GM12872 (cell line): ENCODE measurements at regions not wholly inside any gene's neighbourhood (a gene's known extent, or its start where the extent isn't known, plus 50 kb on each side); places are given as distances from the start of the nearest gene placed in this dataset.

ENCODE experiments used
- CTCF ChIP-seq: IDR thresholded peaks from 3 replicates; pipeline ENCODE4 v1.5.1; 2011; ENCODE audit warnings: low read depth, mild to moderate bottlenecking, low read length, moderate library complexity; ENCODE audit not compliant: insufficient read depth

GRCh38 chr3:103047640-103048039 is 612.8 kb downstream of the ZPLD1 start:
- no peak for TF ChIP-seq CTCF

- TF ChIP-seq CTCF = no peak
Observed at GRCh38 chr3:103048068-103048722, 613.4 kb downstream of the ZPLD1 start.

GRCh38 chr3:103052236-103052830 is 617.5 kb downstream of the ZPLD1 start:
- TF ChIP-seq CTCF = no peak

GRCh38 chr3:103055021-103055520 is 620.3 kb downstream of the ZPLD1 start:
- no peak for TF ChIP-seq CTCF

- no peak for TF ChIP-seq CTCF
Observed at GRCh38 chr3:103056542-103056941, 621.7 kb downstream of the ZPLD1 start.

- no peak for TF ChIP-seq CTCF
Observed at GRCh38 chr3:103057003-103057402, 622.2 kb downstream of the ZPLD1 start.

GRCh38 chr3:103057487-103057886 is 622.7 kb downstream of the ZPLD1 start:
- TF ChIP-seq CTCF = no peak
